ENCODE measurements at regions not wholly inside any gene's neighbourhood (a gene's known extent, or its start where the extent isn't known, plus 50 kb on each side); places are given as distances from the start of the nearest gene placed in this dataset.
"Not testable (repeated sequence)": the region's sequence is repeated elsewhere in the genome, so short reads cannot be mapped to it uniquely, and the experiment has no call there.

- not testable (repeated sequence) for H3K27ac ChIP-seq
These were observed 323.0 kb downstream of the KLF13 start for GRCh38 chr15:31649634-31650033.

GRCh38 chr15:31650055-31650701 is 323.5 kb downstream of the KLF13 start:
- not testable (repeated sequence) for H3K27ac ChIP-seq

- H3K27ac ChIP-seq: not testable (repeated sequence)
These were observed 330.3 kb downstream of the KLF13 start for GRCh38 chr15:31656915-31657314.

- no peak overlapping the region for H3K27ac ChIP-seq
- TF ChIP-seq CTCF (conservative IDR thresholded peaks at IDR 0.05) (no peak), ZFX (IDR thresholded peaks at IDR 0.05) (no peak)
These were observed 334.2 kb downstream of the KLF13 start for GRCh38 chr15:31660816-31661215.

GRCh38 chr15:31665732-31666131 is 339.1 kb downstream of the KLF13 start:
- not testable (repeated sequence) for H3K27ac ChIP-seq

GRCh38 chr15:31669158-31669908 is 342.7 kb downstream of the KLF13 start:
- not testable (repeated sequence) for H3K27ac ChIP-seq

GRCh38 chr15:31673263-31673662 is 346.6 kb downstream of the KLF13 start:
- not testable (repeated sequence) for H3K27ac ChIP-seq

GRCh38 chr15:31681529-31682259 is 348.6 kb upstream of the CHRNA7 start:
- not testable (repeated sequence) for H3K27ac ChIP-seq

GRCh38 chr15:31687088-31687487 is 343.2 kb upstream of the CHRNA7 start:
- H3K27ac ChIP-seq: not testable (repeated sequence)

GRCh38 chr15:31696509-31696908 is 333.8 kb upstream of the CHRNA7 start:
- H3K27ac ChIP-seq: not testable (repeated sequence)

GRCh38 chr15:31705076-31705678 is 325.1 kb upstream of the CHRNA7 start:
- not testable (repeated sequence) for H3K27ac ChIP-seq

GRCh38 chr15:31707944-31708702 is 322.2 kb upstream of the CHRNA7 start:
- not testable (repeated sequence) for H3K27ac ChIP-seq

GRCh38 chr15:31708703-31709327 is 321.5 kb upstream of the CHRNA7 start:
- H3K27ac ChIP-seq: not testable (repeated sequence)

- not testable (repeated sequence) for H3K27ac ChIP-seq
These were observed 320.8 kb upstream of the CHRNA7 start for GRCh38 chr15:31709479-31709878.

GRCh38 chr15:31710806-31711205 is 319.5 kb upstream of the CHRNA7 start:
- not testable (repeated sequence) for H3K27ac ChIP-seq

GRCh38 chr15:31715208-31715607 is 315.1 kb upstream of the CHRNA7 start:
- H3K27ac ChIP-seq: not testable (repeated sequence)

GRCh38 chr15:31718625-31719024 is 311.7 kb upstream of the CHRNA7 start:
- not testable (repeated sequence) for H3K27ac ChIP-seq

- not testable (repeated sequence) for H3K27ac ChIP-seq
These were observed 310.8 kb upstream of the CHRNA7 start for GRCh38 chr15:31719396-31720022.

GRCh38 chr15:31723019-31723418 is 307.3 kb upstream of the CHRNA7 start:
- H3K27ac ChIP-seq: not testable (repeated sequence)

Measured in C4-2B (cell line).